ENCODE measurements at regions not wholly inside any gene's neighbourhood (a gene's known extent, or its start where the extent isn't known, plus 50 kb on each side); places are given as distances from the start of the nearest gene placed in this dataset.

GRCh38 chr3:139764936-139765335, 87.2 kb upstream of the NMNAT3 start:
- no peak for TF ChIP-seq CTCF (IDR thresholded peaks at IDR 0.05)
- no peak for TF ChIP-seq POLR2A (IDR thresholded peaks at IDR 0.05)
- TF ChIP-seq EP300 (IDR thresholded peaks at IDR 0.05), result no peak

Data from tibial nerve (tissue), 4 donors.